ENCODE measurements at regions not wholly inside any gene's neighbourhood (a gene's known extent, or its start where the extent isn't known, plus 50 kb on each side); places are given as distances from the start of the nearest gene placed in this dataset.

- Histone ChIP-seq H3K4me1 (peaks cover 7% of the 10 kb centered on the region), H3K9me3 (no peaks in the 10 kb centered on the region), H3K27ac (no peak overlapping the region), H3K36me3 (ENCODE audit: low read depth, missing control alignments) (no peaks in the 10 kb centered on the region), H3K27me3 (no peaks in the 10 kb centered on the region), H3K4me3 (no peak overlapping the region)
- TF ChIP-seq CTCF (IDR thresholded peaks at IDR 0.05) = no peak
- TF ChIP-seq POLR2A (IDR thresholded peaks at IDR 0.05) = no peak
- intact Hi-C loops (cut with DNase I; ENCODE audit: low total_unique reads) = no loop called here
- WGBS, 2 donors = 81 to 91% methylated on average over 1 of the region's 1 CpG
- no peak for DNase-seq
Measured at GRCh38 chr18:56329536-56329935, 308.9 kb downstream of the TXNL1 start.

- peaks cover 7% of the 10 kb centered on the region for H3K4me1 ChIP-seq
- no peak overlapping the region for H3K4me3 ChIP-seq
- no peaks in the 10 kb centered on the region for H3K27me3 ChIP-seq
- H3K36me3 ChIP-seq (ENCODE audit: low read depth, missing control alignments) = no peaks in the 10 kb centered on the region
- intact Hi-C loops (cut with DNase I; ENCODE audit: low total_unique reads) = no loop called here
- no peaks in the 10 kb centered on the region for H3K9me3 ChIP-seq
- WGBS, 2 donors = 55 to 58% methylated on average over 7 of the region's 7 CpGs
- no peak for TF ChIP-seq CTCF (IDR thresholded peaks at IDR 0.05)
- TF ChIP-seq POLR2A (IDR thresholded peaks at IDR 0.05) = no peak
- no peak for DNase-seq
- H3K27ac ChIP-seq = no peak overlapping the region
Measured at GRCh38 chr18:56327191-56327885, 311.1 kb downstream of the TXNL1 start.

GRCh38 chr18:56326336-56327072, 311.9 kb downstream of the TXNL1 start:
- Histone ChIP-seq H3K27ac (no peak overlapping the region), H3K9me3 (no peaks in the 10 kb centered on the region), H3K4me1 (peaks cover 7% of the 10 kb centered on the region), H3K36me3 (ENCODE audit: low read depth, missing control alignments) (no peaks in the 10 kb centered on the region), H3K27me3 (no peaks in the 10 kb centered on the region), H3K4me3 (no peak overlapping the region)
- WGBS, 2 donors = 51 to 66% methylated on average over 3 of the region's 3 CpGs
- intact Hi-C loops (cut with DNase I; ENCODE audit: low total_unique reads) = no loop called here
- no peak for TF ChIP-seq POLR2A (IDR thresholded peaks at IDR 0.05)
- no peak for TF ChIP-seq CTCF (IDR thresholded peaks at IDR 0.05)
- no peak for DNase-seq

GRCh38 chr18:56323673-56324072, 314.7 kb downstream of the TXNL1 start:
- intact Hi-C loops (cut with DNase I; ENCODE audit: low total_unique reads) = no loop called here
- H3K4me1 ChIP-seq = peaks cover 7% of the 10 kb centered on the region
- DNase-seq = no peak
- no peak overlapping the region for H3K27ac ChIP-seq
- no peak for TF ChIP-seq POLR2A (IDR thresholded peaks at IDR 0.05)
- no peak for TF ChIP-seq CTCF (IDR thresholded peaks at IDR 0.05)
- H3K4me3 ChIP-seq = no peak overlapping the region
- no peaks in the 10 kb centered on the region for H3K9me3 ChIP-seq
- no peaks in the 10 kb centered on the region for H3K36me3 ChIP-seq (ENCODE audit: low read depth, missing control alignments)
- no peaks in the 10 kb centered on the region for H3K27me3 ChIP-seq
- WGBS, 2 donors = 77 to 85% methylated on average over 4 of the region's 4 CpGs
